NCI-H345 (cell line): ENCODE measurements at regions not wholly inside any gene's neighbourhood (a gene's known extent, or its start where the extent isn't known, plus 50 kb on each side); places are given as distances from the start of the nearest gene placed in this dataset.

Source experiments
- DNase-seq: peaks from one replicate; lab custom pipeline; 2025; lab: John Stamatoyannopoulos, UW

DNA sequence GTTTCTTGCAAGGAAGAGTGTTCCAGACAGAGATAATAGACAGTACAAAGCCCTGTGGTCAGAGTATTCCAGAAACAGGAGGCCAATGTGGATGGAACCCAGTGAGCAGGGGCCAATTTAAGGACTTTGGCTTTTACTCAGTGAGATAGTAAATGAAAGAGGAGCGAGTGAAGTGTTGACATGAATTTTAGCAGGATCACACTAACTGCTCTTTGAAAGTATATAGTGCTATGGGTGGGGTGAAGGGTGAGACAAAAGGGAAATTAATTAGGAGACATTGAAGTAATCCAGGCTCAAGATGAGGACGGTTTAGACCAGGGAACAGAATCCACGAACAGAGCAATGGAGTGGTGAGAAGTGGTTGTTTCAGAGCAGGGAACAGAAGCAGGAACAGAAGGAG, 62.2 kb upstream of the TES start:
- DNase-seq = no peak

DNA sequence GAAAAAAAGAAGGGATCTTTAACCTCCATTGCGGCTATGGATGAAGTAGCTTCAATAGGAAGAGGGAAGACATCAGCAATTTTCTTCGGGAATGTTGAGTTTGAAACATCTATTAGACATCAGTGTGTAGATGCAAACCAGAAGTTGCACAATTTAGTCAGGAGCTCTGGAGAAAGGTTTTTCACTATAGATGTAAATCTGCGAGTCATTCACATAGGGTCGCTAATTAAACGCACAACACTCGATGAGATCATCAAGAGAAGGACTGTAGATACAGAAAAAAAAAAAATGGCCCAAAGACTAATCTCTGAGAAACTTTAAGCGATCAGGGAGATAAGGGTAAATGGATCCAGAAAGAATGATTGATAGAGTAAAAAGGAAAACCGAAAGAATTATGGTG, 61.7 kb upstream of the TES start:
- no peak for DNase-seq

DNA sequence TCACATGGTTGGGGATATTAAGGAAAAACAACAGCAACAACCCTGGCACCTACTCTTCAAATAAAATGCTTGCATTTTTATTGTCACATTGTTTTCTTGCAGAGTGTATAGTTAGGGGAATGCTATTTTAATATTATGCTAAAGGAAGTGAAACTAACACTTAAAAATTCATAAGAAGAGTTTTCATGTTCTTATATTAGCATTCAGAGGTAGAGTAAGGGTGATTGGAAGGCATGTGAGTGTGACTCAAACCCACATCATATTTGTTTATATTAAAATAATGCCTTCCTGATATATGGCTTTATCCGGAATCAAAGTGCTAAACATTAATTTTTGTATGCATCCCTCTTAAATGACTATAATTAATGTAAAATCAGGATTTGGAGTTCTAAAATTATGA, 59.8 kb upstream of the TES start:
- DNase-seq = no peak

DNA sequence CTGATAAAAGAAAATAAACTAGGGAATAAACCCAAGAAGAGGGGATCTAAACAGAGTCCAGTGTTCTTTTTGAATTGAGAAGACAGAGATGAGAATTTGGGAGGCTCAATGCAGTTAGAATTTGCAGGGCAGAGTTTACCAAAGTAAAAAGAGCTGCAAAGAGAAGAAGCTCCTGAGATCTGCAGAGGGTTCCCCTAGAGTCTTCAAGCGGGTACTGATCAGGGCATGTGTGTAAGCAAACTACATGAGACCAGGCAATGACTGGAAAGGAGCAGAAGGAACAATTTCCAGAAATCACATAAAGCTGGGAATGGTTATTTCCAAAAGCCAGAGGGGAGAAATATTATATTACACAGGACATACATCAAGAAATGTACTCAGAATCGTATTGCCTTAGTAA, 58.1 kb upstream of the TES start:
- no peak for DNase-seq

DNA sequence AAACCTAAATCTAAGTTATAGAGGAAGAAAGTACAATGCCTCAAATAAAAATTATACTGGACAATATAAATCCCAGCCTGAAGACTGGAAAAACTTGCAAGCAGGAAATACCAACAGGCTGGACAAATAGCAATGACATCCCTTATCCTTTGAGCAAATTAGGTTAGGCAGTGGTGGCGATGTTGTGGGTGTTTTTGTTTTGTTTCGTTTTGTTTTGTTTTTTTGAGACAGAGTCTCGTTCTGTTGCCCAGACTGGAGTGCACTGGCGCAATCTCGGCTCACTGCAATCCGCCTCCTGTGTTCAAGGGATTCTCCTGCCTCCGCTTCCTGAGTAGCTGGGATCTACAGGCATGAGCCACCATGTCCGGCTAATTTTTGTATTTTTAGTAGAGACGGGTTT, 57.3 kb upstream of the TES start:
- DNase-seq = no peak

DNA sequence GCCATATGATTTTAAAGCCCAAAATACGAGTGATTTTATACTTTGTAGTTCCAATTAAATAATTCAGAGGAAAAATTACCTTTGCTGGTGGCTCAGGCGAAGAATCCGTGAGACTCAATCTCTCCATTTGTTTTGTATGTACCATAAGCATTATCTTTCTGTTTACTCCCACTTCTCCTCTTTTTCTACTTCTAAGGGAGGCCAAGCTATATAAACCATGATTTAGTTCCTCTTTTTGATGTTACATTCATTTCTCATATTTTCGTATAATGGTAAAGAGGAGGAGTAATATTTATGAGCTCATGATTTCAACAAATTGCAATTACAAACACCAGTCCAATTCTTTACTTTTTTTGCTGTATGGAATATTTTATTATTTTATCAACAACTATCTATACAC, 50.6 kb upstream of the TES start:
- DNase-seq = no peak
